Liver (tissue), 8 donors: ENCODE measurements at regions not wholly inside any gene's neighbourhood (a gene's known extent, or its start where the extent isn't known, plus 50 kb on each side); places are given as distances from the start of the nearest gene placed in this dataset.

Source experiments
- DNase-seq: peaks from one replicate; pipeline ENCODE4 v3.0.0-alpha.2; 2017; ENCODE audit warnings: low spot score
- H3K27ac ChIP-seq, 2 donors: one replicate each; pipeline ENCODE4 v1.7.0; 2013; ENCODE audit warnings: inconsistent platforms in 2 of 2, low read length in 2 of 2, control low read depth in 1 of 2, low read depth in 1 of 2, mild to moderate bottlenecking in 1 of 2
- H3K27me3 ChIP-seq, 4 donors: one replicate each; pipeline versions ENCODE4 v1.6.1 to v1.7.0; 2013; ENCODE audit warnings: low read length in 3 of 4, inconsistent platforms in 1 of 4, mild to moderate bottlenecking in 1 of 4, moderate library complexity in 1 of 4; ENCODE audit not compliant: control insufficient read depth in 4 of 4, insufficient read depth in 4 of 4
- H3K36me3 ChIP-seq, 4 donors: one replicate each; pipeline versions ENCODE4 v1.6.1 to v1.7.0; 2013; ENCODE audit warnings: low read length in 3 of 4, mild to moderate bottlenecking in 3 of 4, low read depth in 1 of 4, moderate library complexity in 1 of 4; ENCODE audit not compliant: control insufficient read depth in 4 of 4, insufficient read depth in 3 of 4
- H3K4me1 ChIP-seq, 4 donors: one replicate each; pipeline versions ENCODE4 v1.6.1 to v1.7.0; 2013; ENCODE audit warnings: low read length in 3 of 4, mild to moderate bottlenecking in 3 of 4, moderate library complexity in 1 of 4; ENCODE audit not compliant: control insufficient read depth in 4 of 4, insufficient read depth in 4 of 4
- H3K4me3 ChIP-seq, 3 donors: one replicate each; pipeline versions ENCODE4 v1.6.1 to v1.7.0; 2013; ENCODE audit warnings: low read length in 3 of 3, control low read depth in 1 of 3, low read depth in 1 of 3, mild to moderate bottlenecking in 1 of 3
- H3K9ac ChIP-seq, 2 donors: one replicate each; pipeline ENCODE4 v1.7.0; 2013; ENCODE audit warnings: low read length in 2 of 2, mild to moderate bottlenecking in 2 of 2, moderate library complexity in 2 of 2, control low read depth in 1 of 2, low read depth in 1 of 2
- H3K9me3 ChIP-seq, 4 donors: one replicate each; pipeline versions ENCODE4 v1.6.1 to v1.7.0; 2013; ENCODE audit warnings: low read length in 3 of 4; ENCODE audit not compliant: control insufficient read depth in 4 of 4
- ATF3 ChIP-seq: IDR thresholded peaks from 2 replicates; pipeline ENCODE4 v1.6.1; 2016; ENCODE audit warnings: antibody characterized with exemption
- CTCF ChIP-seq: fragments of 150-350 bp; IDR thresholded peaks from 2 replicates; pipeline ENCODE4 v1.5.1; 2017; ENCODE audit warnings: improper control_type of control experiment, low read depth, low read length; ENCODE audit not compliant: missing input control
- FOXA1 ChIP-seq: IDR thresholded peaks from 2 replicates; pipeline ENCODE4 v1.6.1; 2016; ENCODE audit warnings: antibody characterized with exemption
- FOXA2 ChIP-seq: IDR thresholded peaks from 2 replicates; pipeline ENCODE4 v1.6.1; 2016; ENCODE audit warnings: antibody characterized with exemption
- GABPA ChIP-seq, 2 donors: IDR thresholded peaks in 1 of 2; conservative IDR thresholded peaks in 1 of 2; 2 replicates each; pipeline ENCODE4 v1.6.1; 2016; ENCODE audit warnings: antibody characterized with exemption in 2 of 2, mild to moderate bottlenecking in 1 of 2, moderate library complexity in 1 of 2
- HNF4A ChIP-seq, 2 donors: conservative IDR thresholded peaks; 2 replicates each; pipeline ENCODE4 v1.6.1; 2016; ENCODE audit warnings: antibody characterized with exemption in 2 of 2, mild to moderate bottlenecking in 2 of 2
- HNF4G ChIP-seq: IDR thresholded peaks from 2 replicates; pipeline ENCODE4 v1.6.1; 2016; ENCODE audit warnings: antibody characterized with exemption
- JUND ChIP-seq, 2 donors: IDR thresholded peaks; 2 replicates each; pipeline ENCODE4 v1.6.1; 2016; ENCODE audit warnings: antibody characterized with exemption in 2 of 2
- MAX ChIP-seq: IDR thresholded peaks from 2 replicates; pipeline ENCODE4 v1.6.1; 2016; ENCODE audit warnings: antibody characterized with exemption
- NR2F2 ChIP-seq: IDR thresholded peaks from 2 replicates; pipeline ENCODE4 v1.6.1; 2016; ENCODE audit warnings: antibody characterized with exemption
- RXRA ChIP-seq, 2 donors: IDR thresholded peaks; 2 replicates each; pipeline ENCODE4 v1.6.1; 2017 to 2018; ENCODE audit warnings: antibody characterized with exemption in 2 of 2, mild to moderate bottlenecking in 1 of 2
- YY1 ChIP-seq: IDR thresholded peaks from 2 replicates; pipeline ENCODE4 v1.6.1; 2016; ENCODE audit warnings: antibody characterized with exemption, mild to moderate bottlenecking
- WGBS: extraction: QIAGEN DNeasy Blood & Tissue Kit; methylation state at CpG from one replicate; pipeline ENCODE4 v1.1.7; 2013; 5-methylcytosine and 5-hydroxymethylcytosine counted together
- donor health status: healthy.
- donor health status: healthy.
- donor health status: healthy.
- donor health status: healthy.
- donor health status: healthy.

GRCh38 chr15:98150084-98150483 is 189.6 kb downstream of the ARRDC4 start:
- TF ChIP-seq FOXA1 (no peak), YY1 (no peak), ATF3 (no peak), JUND (IDR thresholded peaks at IDR 0.05) (no peak)
- no peak overlapping the region for H3K4me3 ChIP-seq
- WGBS = 71% methylated on average over 2 of the region's 2 CpGs
- no peak overlapping the region for H3K27ac ChIP-seq
- peaks cover 0 to 8% (median 0%) of the 10 kb centered on the region in 4 donors for H3K27me3 ChIP-seq
- no peaks in the 10 kb centered on the region for H3K9me3 ChIP-seq
- no peaks in the 10 kb centered on the region for H3K36me3 ChIP-seq
- no peak overlapping the region for H3K9ac ChIP-seq
- DNase-seq = no peak
- no peaks in the 10 kb centered on the region for H3K4me1 ChIP-seq

GRCh38 chr15:98150536-98150935 is 190.0 kb downstream of the ARRDC4 start:
- no peak overlapping the region for H3K4me3 ChIP-seq
- TF ChIP-seq MAX = no peak
- TF ChIP-seq HNF4G = no peak
- no peak for TF ChIP-seq RXRA (IDR thresholded peaks at IDR 0.05)
- no peak for TF ChIP-seq GABPA (IDR thresholded peaks at IDR 0.05 in 1 of 2, conservative IDR thresholded peaks at IDR 0.05 in 1 of 2)
- no peak for TF ChIP-seq ATF3
- no peak for TF ChIP-seq CTCF
- TF ChIP-seq YY1 = no peak
- H3K9ac ChIP-seq = no peak overlapping the region
- DNase-seq = no peak
- peaks cover 0 to 8% (median 0%) of the 10 kb centered on the region in 4 donors for H3K27me3 ChIP-seq
- H3K9me3 ChIP-seq = no peaks in the 10 kb centered on the region
- no peaks in the 10 kb centered on the region for H3K36me3 ChIP-seq
- 46% methylated on average over 3 of the region's 3 CpGs for WGBS
- no peak overlapping the region for H3K27ac ChIP-seq
- H3K4me1 ChIP-seq = no peaks in the 10 kb centered on the region

- no peaks in the 10 kb centered on the region for H3K9me3 ChIP-seq
- TF ChIP-seq HNF4A (conservative IDR thresholded peaks at IDR 0.05) = no peak
- TF ChIP-seq FOXA2 = no peak
- TF ChIP-seq NR2F2 = no peak
- TF ChIP-seq RXRA (IDR thresholded peaks at IDR 0.05) = no peak
- no peak for TF ChIP-seq YY1
- TF ChIP-seq FOXA1 = no peak
- TF ChIP-seq JUND (IDR thresholded peaks at IDR 0.05) = no peak
- no peak for TF ChIP-seq CTCF
- TF ChIP-seq GABPA (IDR thresholded peaks at IDR 0.05 in 1 of 2, conservative IDR thresholded peaks at IDR 0.05 in 1 of 2) = no peak
Observed at GRCh38 chr15:98151096-98151495, 190.6 kb downstream of the ARRDC4 start.

More at GRCh38 chr15:98151096-98151495, 190.6 kb downstream of the ARRDC4 start:
- no peak for DNase-seq
- no peak overlapping the region for H3K4me3 ChIP-seq
- H3K27me3 ChIP-seq = peaks cover 0 to 8% (median 0%) of the 10 kb centered on the region in 4 donors
- H3K27ac ChIP-seq = no peak overlapping the region
- 78% methylated on average over 2 of the region's 2 CpGs for WGBS
- no peak overlapping the region for H3K9ac ChIP-seq
- H3K36me3 ChIP-seq = no peaks in the 10 kb centered on the region
- no peaks in the 10 kb centered on the region for H3K4me1 ChIP-seq
